B cell (primary cell): ENCODE measurements at regions not wholly inside any gene's neighbourhood (a gene's known extent, or its start where the extent isn't known, plus 50 kb on each side); places are given as distances from the start of the nearest gene placed in this dataset.

Source experiments
- CTCF ChIP-seq: fragments of 200-600 bp; IDR thresholded peaks from one replicate; pipeline ENCODE4 v1.8.0; 2022; ENCODE audit warnings: antibody characterized with exemption, mild to moderate bottlenecking
- EZH2 ChIP-seq: IDR thresholded peaks from 2 replicates; pipeline ENCODE4 v1.6.1; 2012; ENCODE audit warnings: borderline replicate concordance, low read depth, mild to moderate bottlenecking, moderate library complexity, low read length; ENCODE audit not compliant: insufficient read depth, poor library complexity, severe bottlenecking

GRCh38 chr11:21723678-21724077 lies 469.2 kb upstream of the ANO5 start:
- no peak for TF ChIP-seq CTCF
- no peak for TF ChIP-seq EZH2
